ENCODE measurements at regions not wholly inside any gene's neighbourhood (a gene's known extent, or its start where the extent isn't known, plus 50 kb on each side); places are given as distances from the start of the nearest gene placed in this dataset.

DNA sequence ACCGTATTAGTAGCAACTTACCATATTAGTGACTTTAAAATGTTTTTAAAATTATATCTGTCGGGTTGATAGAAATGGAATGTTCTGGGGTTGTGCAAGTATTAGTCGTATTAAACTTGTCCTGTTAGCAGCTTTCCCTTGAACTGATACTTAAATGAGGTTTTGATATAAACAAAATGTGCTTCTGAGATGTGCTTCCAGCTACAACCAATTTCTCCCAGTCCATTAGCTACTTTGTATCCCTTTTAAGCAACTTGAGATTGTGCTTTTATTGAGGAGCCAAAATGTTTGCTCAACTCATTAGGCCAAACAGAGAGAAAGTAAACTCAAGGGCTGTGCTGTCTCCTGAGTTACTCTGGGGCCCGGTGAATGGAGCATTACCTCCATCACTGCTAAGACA, 255.0 kb upstream of the RBFOX1 start:
- Histone ChIP-seq H3K9me3 (ENCODE audit: control insufficient read depth, insufficient read depth, low read depth, low read length) (no peaks in the 10 kb centered on the region), H3K27me3 (ENCODE audit: control insufficient read depth, insufficient read depth, low read length) (no peaks in the 10 kb centered on the region), H4K20me1 (ENCODE audit: control insufficient read depth, extremely low read depth, insufficient read depth, low read length) (no peaks in the 10 kb centered on the region), H3K79me2 (ENCODE audit: control insufficient read depth, insufficient read depth, low read length) (no peaks in the 10 kb centered on the region), H3K4me2 (ENCODE audit: extremely low read depth, insufficient read depth, low read length) (no peak overlapping the region), H3K27ac (ENCODE audit: insufficient read depth, low read length) (no peak overlapping the region), H3K4me1 (ENCODE audit: control insufficient read depth, extremely low read depth, insufficient read depth, low read length) (no peaks in the 10 kb centered on the region), H3K4me3 (replicated peaks in 1 of 4; ENCODE audit: control extremely low read depth in 1 of 4, insufficient read depth in 1 of 4, low read depth in 3 of 4, low read length in 4 of 4) (no peak overlapping the region), H3K36me3 (ENCODE audit: control insufficient read depth, insufficient read depth, low read length) (no peaks in the 10 kb centered on the region), H2AFZ (ENCODE audit: low read length) (no peak overlapping the region), H3K9ac (ENCODE audit: insufficient read depth, low read length) (no peak overlapping the region)
- no peak for DNase-seq (ENCODE audit: low read depth in 2 of 2)
- TF ChIP-seq CTCF (conservative IDR thresholded peaks at IDR 0.05 in 1 of 2, IDR thresholded peaks at IDR 0.05 in 1 of 2; ENCODE audit: low read depth in 1 of 2, low read length in 2 of 2): no peak
- no peak for TF ChIP-seq EZH2 (IDR thresholded peaks at IDR 0.05; ENCODE audit: low read length, missing control alignments)

GRCh38 chr16:7074715-7075114, 257.9 kb upstream of the RBFOX1 start:
- no peak overlapping the region for H3K27ac ChIP-seq (ENCODE audit: insufficient read depth, low read length)
- no peak overlapping the region for H3K4me2 ChIP-seq (ENCODE audit: extremely low read depth, insufficient read depth, low read length)
- no peaks in the 10 kb centered on the region for H4K20me1 ChIP-seq (ENCODE audit: control insufficient read depth, extremely low read depth, insufficient read depth, low read length)
- no peaks in the 10 kb centered on the region for H3K36me3 ChIP-seq (ENCODE audit: control insufficient read depth, insufficient read depth, low read length)
- no peak overlapping the region for H3K4me3 ChIP-seq (replicated peaks in 1 of 4; ENCODE audit: control extremely low read depth in 1 of 4, insufficient read depth in 1 of 4, low read depth in 3 of 4, low read length in 4 of 4)
- H3K9me3 ChIP-seq (ENCODE audit: control insufficient read depth, insufficient read depth, low read depth, low read length): no peaks in the 10 kb centered on the region
- H3K27me3 ChIP-seq (ENCODE audit: control insufficient read depth, insufficient read depth, low read length): no peaks in the 10 kb centered on the region
- no peak for TF ChIP-seq CTCF (conservative IDR thresholded peaks at IDR 0.05 in 1 of 2, IDR thresholded peaks at IDR 0.05 in 1 of 2; ENCODE audit: low read depth in 1 of 2, low read length in 2 of 2)
- no peak for TF ChIP-seq EZH2 (IDR thresholded peaks at IDR 0.05; ENCODE audit: low read length, missing control alignments)
- no peaks in the 10 kb centered on the region for H3K79me2 ChIP-seq (ENCODE audit: control insufficient read depth, insufficient read depth, low read length)
- no peak for DNase-seq (ENCODE audit: low read depth in 2 of 2)
- H3K9ac ChIP-seq (ENCODE audit: insufficient read depth, low read length): no peak overlapping the region
- no peak overlapping the region for H2AFZ ChIP-seq (ENCODE audit: low read length)
- no peaks in the 10 kb centered on the region for H3K4me1 ChIP-seq (ENCODE audit: control insufficient read depth, extremely low read depth, insufficient read depth, low read length)

DNA sequence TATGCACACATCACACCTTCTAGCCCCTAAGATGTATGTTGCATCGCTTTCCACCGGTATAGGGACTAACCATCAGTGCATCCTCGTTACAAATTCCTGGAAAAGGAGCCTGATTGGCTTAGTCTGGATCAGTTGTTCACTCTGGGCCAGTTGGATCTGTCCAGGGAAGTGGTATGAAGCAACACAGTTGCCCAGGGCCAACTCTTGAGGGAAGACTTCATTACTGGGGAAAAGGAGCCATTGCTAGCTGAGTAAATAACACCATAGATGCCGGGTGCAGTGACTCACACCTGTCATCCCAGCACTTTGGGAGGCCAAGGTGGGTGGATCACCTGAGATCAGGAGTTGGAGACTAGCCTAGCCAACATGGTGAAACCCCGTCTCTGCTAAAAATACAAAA, 275.2 kb upstream of the RBFOX1 start:
- no peaks in the 10 kb centered on the region for H3K9me3 ChIP-seq (ENCODE audit: control insufficient read depth, insufficient read depth, low read depth, low read length)
- H3K27me3 ChIP-seq (ENCODE audit: control insufficient read depth, insufficient read depth, low read length): no peaks in the 10 kb centered on the region
- H3K4me3 ChIP-seq (replicated peaks in 1 of 4; ENCODE audit: control extremely low read depth in 1 of 4, insufficient read depth in 1 of 4, low read depth in 3 of 4, low read length in 4 of 4): no peak overlapping the region
- no peaks in the 10 kb centered on the region for H3K79me2 ChIP-seq (ENCODE audit: control insufficient read depth, insufficient read depth, low read length)
- H2AFZ ChIP-seq (ENCODE audit: low read length): no peak overlapping the region
- no peaks in the 10 kb centered on the region for H3K4me1 ChIP-seq (ENCODE audit: control insufficient read depth, extremely low read depth, insufficient read depth, low read length)
- H4K20me1 ChIP-seq (ENCODE audit: control insufficient read depth, extremely low read depth, insufficient read depth, low read length): no peaks in the 10 kb centered on the region
- H3K9ac ChIP-seq (ENCODE audit: insufficient read depth, low read length): no peak overlapping the region
- H3K36me3 ChIP-seq (ENCODE audit: control insufficient read depth, insufficient read depth, low read length): no peaks in the 10 kb centered on the region
- TF ChIP-seq EZH2 (IDR thresholded peaks at IDR 0.05; ENCODE audit: low read length, missing control alignments) (no peak), CTCF (conservative IDR thresholded peaks at IDR 0.05 in 1 of 2, IDR thresholded peaks at IDR 0.05 in 1 of 2; ENCODE audit: low read depth in 1 of 2, low read length in 2 of 2) (no peak)
- H3K27ac ChIP-seq (ENCODE audit: insufficient read depth, low read length): no peak overlapping the region
- H3K4me2 ChIP-seq (ENCODE audit: extremely low read depth, insufficient read depth, low read length): no peak overlapping the region
- no peak for DNase-seq (ENCODE audit: low read depth in 2 of 2)

Data from fibroblast of lung (primary cell).